ENCODE measurements at regions not wholly inside any gene's neighbourhood (a gene's known extent, or its start where the extent isn't known, plus 50 kb on each side); places are given as distances from the start of the nearest gene placed in this dataset.
"Not testable (repeated sequence)": the region's sequence is repeated elsewhere in the genome, so short reads cannot be mapped to it uniquely, and the experiment has no call there.

- DNase-seq (ENCODE audit: low spot score): no peak
Measured at GRCh38 chr20:24418731-24419130, 50.7 kb upstream of the SYNDIG1 start.

GRCh38 chr20:24417485-24417884 is 51.9 kb upstream of the SYNDIG1 start:
- DNase-seq (ENCODE audit: low spot score): no peak

GRCh38 chr20:24415444-24415843 is 54.0 kb upstream of the SYNDIG1 start:
- not testable (repeated sequence) for DNase-seq (ENCODE audit: low spot score)

GRCh38 chr20:24411834-24412216 is 57.6 kb upstream of the SYNDIG1 start:
- DNase-seq (ENCODE audit: low spot score): no peak

GRCh38 chr20:24411003-24411833 is 58.2 kb upstream of the SYNDIG1 start:
- no peak for DNase-seq (ENCODE audit: low spot score)

- no peak for DNase-seq (ENCODE audit: low spot score)
Measured at GRCh38 chr20:24407151-24407550, 62.3 kb upstream of the SYNDIG1 start.

- no peak for DNase-seq (ENCODE audit: low spot score)
Measured at GRCh38 chr20:24406750-24407149, 62.7 kb upstream of the SYNDIG1 start.

- no peak for DNase-seq (ENCODE audit: low spot score)
Measured at GRCh38 chr20:24406251-24406650, 63.2 kb upstream of the SYNDIG1 start.

- no peak for DNase-seq (ENCODE audit: low spot score)
Measured at GRCh38 chr20:24405810-24406209, 63.6 kb upstream of the SYNDIG1 start.

GRCh38 chr20:24403406-24403805 is 66.0 kb upstream of the SYNDIG1 start:
- no peak for DNase-seq (ENCODE audit: low spot score)

- DNase-seq (ENCODE audit: low spot score): no peak
Measured at GRCh38 chr20:24402188-24402587, 67.2 kb upstream of the SYNDIG1 start.

GRCh38 chr20:24395151-24395550 is 74.3 kb upstream of the SYNDIG1 start:
- no peak for DNase-seq (ENCODE audit: low spot score)

GRCh38 chr20:24393903-24394302 is 75.5 kb upstream of the SYNDIG1 start:
- DNase-seq (ENCODE audit: low spot score): no peak

- no peak for DNase-seq (ENCODE audit: low spot score)
Measured at GRCh38 chr20:24392612-24393011, 76.8 kb upstream of the SYNDIG1 start.

GRCh38 chr20:24389686-24390085 is 79.7 kb upstream of the SYNDIG1 start:
- DNase-seq (ENCODE audit: low spot score): no peak

GRCh38 chr20:24388828-24389380 is 80.5 kb upstream of the SYNDIG1 start:
- no peak for DNase-seq (ENCODE audit: low spot score)

- no peak for DNase-seq (ENCODE audit: low spot score)
Measured at GRCh38 chr20:24385547-24385946, 83.9 kb upstream of the SYNDIG1 start.

GRCh38 chr20:24384865-24385264 is 84.6 kb upstream of the SYNDIG1 start:
- no peak for DNase-seq (ENCODE audit: low spot score)

- no peak for DNase-seq (ENCODE audit: low spot score)
Measured at GRCh38 chr20:24382743-24383142, 86.7 kb upstream of the SYNDIG1 start.

GRCh38 chr20:24382331-24382730 is 87.1 kb upstream of the SYNDIG1 start:
- no peak for DNase-seq (ENCODE audit: low spot score)

- no peak for DNase-seq (ENCODE audit: low spot score)
Measured at GRCh38 chr20:24381886-24382285, 87.5 kb upstream of the SYNDIG1 start.

- DNase-seq (ENCODE audit: low spot score): peak; percentile 17
Measured at GRCh38 chr20:24379484-24379927, 89.9 kb upstream of the SYNDIG1 start.

- DNase-seq (ENCODE audit: low spot score): no peak
Measured at GRCh38 chr20:24378661-24379483, 90.6 kb upstream of the SYNDIG1 start.

Measured in kidney tubule cell (primary cell).